Right ventricle myocardium inferior (tissue), 1 donor: ENCODE measurements at regions not wholly inside any gene's neighbourhood (a gene's known extent, or its start where the extent isn't known, plus 50 kb on each side); places are given as distances from the start of the nearest gene placed in this dataset.
"Not testable (repeated sequence)": the region's sequence is repeated elsewhere in the genome, so short reads cannot be mapped to it uniquely, and the experiment has no call there.

Experiments
- ATAC-seq: fragments of 200-7000 bp; cut with Tn5 transposase; one replicate; pipeline ENCODE4 v1.9.1; 2020; ENCODE audit warnings: mild to moderate bottlenecking, moderate library complexity
- DNase-seq: peaks from one replicate; pipeline ENCODE4 v3.0.0; 2021; ENCODE audit errors: missing footprints
- intact Hi-C: fragments of 100-400 bp; cut with DNase I; formaldehyde crosslinking; loops from one replicate; pipeline ENCODE4 v1.11.0; 2022
- donor health status: DM: no; HTN: yes; CAD: no; lungs with severe emphysema.

DNA sequence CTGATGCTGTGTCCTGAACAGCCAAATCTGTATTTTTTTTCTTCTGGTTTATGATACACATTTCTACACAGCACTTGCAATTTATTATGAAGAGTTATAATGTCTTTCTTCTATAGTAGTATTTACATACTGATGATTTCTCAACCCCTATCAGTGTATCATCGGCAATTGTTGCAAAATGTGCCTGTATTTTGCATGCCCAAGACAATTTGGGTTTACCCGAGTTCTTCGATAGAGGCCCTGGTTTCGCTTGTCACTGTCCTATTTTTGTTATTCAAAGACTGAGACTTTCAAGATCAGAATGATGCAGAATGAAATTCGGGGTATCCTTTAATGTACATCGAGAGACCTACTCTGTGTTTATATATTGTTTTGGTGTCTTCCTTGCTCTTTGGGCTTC lies 184.5 kb upstream of the PRSS58 start:
- DNase-seq (no peak), ATAC-seq (no peak)
- intact Hi-C loops, result no loop called here

DNA sequence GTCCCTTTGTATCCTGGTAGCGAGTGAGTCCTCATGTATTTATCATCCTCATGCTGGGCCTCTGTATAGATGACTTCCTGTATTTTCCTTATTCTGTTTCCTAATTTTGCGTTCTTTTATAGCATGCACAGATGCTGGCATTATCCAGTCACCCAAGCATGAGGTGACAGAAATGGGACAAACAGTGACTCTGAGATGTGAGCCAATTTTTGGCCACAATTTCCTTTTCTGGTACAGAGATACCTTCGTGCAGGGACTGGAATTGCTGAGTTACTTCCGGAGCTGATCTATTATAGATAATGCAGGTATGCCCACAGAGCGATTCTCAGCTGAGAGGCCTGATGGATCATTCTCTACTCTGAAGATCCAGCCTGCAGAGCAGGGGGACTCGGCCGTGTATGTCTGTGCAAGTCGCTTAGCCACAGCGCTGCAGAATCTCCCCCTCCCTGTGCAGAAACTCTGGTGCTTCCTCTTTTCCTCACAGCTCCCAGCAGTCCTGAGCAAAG lies 183.1 kb upstream of the PRSS58 start:
- no peak for ATAC-seq
- no peak for DNase-seq
- intact Hi-C loops, result no loop called here

DNA sequence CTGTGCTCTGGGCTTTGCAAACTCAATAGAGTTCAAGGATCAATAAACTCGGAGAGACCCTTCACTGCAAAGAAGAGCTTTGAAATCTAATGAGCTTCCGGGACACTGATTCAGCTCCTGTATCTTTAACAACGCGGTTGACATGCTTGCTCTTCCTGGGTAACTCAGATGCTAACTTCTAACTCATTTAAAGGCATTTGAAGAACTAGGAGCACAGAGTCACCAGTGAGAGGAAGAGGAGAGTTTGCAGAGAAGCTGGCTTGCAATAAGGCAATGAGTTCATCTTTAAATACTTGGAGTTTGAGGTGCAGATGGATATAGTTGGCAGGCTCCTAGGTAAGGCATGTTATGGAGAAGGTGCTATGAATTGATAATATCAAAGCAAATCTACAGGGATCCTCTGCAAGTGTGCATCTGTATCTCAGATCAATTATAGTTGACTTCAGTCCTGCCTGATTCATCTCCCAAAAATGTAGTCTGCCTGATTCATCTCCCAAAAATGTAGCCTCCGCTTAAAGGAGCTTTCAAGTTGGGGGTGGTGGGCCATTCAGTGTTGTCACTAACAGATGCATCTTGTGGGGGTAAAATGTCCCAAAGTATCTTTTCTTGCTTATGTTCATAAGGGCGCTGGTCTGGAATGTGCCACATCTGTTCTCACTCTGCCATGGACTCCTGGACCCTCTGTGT lies 182.5 kb upstream of the PRSS58 start:
- no peak for ATAC-seq

DNA sequence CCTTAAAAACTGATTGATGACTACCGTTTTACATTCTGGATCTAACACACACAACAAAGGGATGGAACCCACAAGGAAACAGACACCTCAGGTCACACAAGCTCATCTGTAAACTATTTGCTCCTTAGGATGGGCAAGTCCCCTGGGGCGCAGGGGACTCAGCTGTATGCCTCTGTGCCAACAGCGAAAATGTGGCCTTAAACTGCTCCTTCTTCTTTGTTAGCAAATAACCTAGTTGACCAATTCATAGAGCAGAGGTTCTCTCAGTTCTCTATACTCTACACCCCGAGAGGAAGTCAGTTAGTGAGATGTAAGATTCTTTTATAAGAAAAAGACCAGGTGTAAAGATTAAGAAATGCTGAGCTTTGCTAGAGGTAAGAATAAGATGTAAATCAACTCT lies 181.9 kb upstream of the PRSS58 start:
- ATAC-seq (no peak), DNase-seq (no peak)
- intact Hi-C loops, result no loop called here

More for the DNA sequence above, 182.5 kb upstream of the PRSS58 start:
- intact Hi-C loops, result no loop called here
- no peak for DNase-seq

DNA sequence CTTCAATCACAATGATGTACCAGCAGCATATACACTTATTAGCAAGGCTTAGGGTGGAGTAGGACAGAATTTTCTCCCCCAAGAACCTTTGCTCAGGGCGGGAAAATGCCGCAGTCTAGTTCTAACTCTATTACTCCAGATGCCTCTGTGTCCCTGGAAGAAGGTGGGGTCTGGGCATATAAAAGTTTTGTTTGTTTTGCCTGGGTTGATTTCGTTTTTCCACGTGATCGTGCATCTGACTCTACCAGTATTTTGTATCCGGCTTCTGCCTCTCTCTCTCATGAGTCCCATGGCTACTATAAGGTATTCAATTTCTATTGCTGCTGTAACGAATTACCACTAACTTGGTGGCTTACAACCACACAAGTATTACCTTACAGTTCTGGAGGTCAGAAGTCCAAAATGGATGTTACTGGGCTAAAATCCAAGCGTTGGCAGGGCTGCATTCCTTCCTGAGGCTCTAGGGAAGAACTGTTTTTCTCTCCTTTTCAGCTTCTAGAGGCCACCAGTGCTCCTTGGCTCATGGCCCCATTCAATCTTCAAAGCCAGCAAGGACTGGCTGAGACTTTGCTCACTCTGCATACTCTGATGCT lies 181.2 kb upstream of the PRSS58 start:
- intact Hi-C loops, result no loop called here

DNA sequence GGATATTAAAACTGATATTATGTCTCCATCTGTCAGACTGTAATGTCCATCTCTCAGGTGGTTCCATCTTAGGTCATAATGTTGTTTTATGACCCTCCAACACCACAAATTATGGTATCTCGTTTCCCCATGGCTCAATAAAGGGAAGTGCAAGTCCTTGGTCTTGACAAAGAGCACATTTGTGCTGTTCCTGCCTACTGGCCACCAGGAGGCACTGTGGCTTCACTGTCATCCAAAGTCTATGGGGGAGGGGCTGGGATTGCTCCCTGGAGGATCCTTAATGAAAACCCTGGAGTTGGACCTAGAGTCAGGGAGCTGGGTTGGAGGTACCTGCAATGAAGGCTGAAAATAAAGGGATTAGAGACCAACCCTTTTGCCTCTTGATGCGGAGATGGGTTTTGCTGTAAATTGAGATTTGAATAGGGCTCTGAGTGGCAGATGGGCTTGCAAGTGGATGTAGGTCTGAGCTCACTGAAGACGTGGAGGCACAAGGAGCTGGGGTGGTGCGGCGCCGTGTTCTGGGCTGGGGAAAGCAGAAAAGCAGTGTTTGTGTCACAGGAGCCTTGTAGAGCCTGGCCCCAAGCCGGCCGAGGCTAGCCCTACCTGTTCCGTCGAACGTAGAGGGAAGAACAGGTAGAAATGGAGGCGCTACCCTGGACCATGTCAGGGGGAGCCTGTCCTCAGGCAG lies 180.5 kb upstream of the PRSS58 start:
- ATAC-seq (no peak), DNase-seq (no peak)
- intact Hi-C loops, result no loop called here

More for the DNA sequence above, 181.2 kb upstream of the PRSS58 start:
- ATAC-seq (no peak), DNase-seq (no peak)

DNA sequence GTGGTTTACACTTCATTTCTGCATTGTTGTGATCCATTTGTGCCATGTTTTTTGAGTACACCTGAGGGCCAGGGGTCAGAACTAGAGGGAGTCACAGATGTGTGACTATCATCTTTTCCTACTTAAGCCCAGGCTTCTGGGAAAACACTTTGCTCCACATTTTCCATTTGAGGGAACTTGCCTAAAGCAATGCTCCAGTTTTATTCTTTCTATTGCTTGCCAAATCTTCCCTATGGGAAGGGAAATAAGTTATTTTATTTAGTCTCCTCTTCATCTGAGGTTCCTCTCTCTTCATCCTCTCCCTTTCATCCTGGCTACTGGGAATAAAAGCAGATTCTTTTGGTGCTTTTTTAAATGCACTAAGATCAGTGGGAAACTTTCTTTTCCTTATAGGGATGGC lies 179.9 kb upstream of the PRSS58 start:
- ATAC-seq (no peak), DNase-seq (no peak)
- intact Hi-C loops, result no loop called here

DNA sequence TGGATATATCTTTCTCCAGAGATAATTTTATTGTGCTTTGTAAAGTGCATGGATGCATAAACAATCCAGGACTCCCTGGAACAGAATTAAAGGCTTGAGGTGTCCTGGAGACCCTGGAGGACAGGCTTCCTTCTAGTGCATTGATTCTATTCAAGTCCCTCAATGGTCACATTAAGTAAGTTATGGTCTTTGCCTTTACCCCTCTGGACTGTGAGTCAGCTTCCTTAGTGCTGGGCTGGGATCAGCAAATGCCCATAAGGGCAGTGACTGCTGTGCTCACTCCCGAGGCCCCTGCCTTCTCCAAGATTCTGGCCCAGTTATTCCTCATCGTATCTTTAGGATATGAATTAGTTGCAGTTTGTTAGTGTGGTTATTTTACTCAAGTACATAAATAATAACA lies 178.7 kb upstream of the PRSS58 start:
- DNase-seq, result no peak
- intact Hi-C loops, result no loop called here
- no peak for ATAC-seq

DNA sequence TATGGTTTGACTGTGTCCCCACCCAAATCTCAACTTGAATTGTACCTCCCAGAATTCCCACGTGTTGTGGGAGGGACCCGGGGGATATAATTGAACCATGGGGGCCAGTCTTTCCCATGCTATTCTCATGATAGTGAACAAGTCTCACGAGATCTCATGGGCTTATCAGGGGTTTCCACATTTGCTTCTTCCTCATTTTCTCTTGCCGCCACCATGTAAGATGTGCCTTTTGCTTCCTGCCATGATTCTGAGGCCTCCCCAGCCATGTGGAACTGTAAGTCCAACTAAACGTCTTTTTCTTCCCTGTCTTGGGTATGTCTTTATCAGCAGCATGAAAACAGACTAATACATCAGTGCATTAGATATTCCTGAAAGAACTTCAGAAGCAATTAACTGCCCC lies 177.7 kb upstream of the PRSS58 start:
- ATAC-seq, DNase-seq, intact Hi-C loops: not testable (repeated sequence)

DNA sequence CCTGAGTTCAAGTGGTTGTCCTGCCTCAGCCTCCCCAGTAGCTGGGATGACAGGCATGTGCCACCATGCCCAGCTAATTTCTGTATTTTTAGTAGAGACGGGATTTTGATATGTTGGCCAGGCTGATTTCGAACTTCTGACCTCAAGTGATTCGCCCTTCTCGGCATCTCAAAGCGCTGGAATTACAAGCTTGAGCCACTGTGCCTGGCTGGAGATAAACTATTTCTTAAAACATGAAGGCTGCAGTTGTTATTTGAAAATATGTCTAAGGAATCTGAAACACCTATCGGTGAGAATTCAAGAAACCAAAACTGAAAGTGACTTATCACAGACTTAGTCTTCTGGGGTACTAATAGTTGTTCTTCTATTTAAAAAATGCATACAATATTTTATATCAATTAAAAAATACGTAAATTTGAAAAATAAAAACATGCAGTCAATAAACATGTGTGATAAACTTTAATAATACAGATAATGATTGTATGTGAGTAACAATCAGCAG lies 176.9 kb upstream of the PRSS58 start:
- DNase-seq (no peak), ATAC-seq (no peak)
- intact Hi-C loops, result no loop called here

DNA sequence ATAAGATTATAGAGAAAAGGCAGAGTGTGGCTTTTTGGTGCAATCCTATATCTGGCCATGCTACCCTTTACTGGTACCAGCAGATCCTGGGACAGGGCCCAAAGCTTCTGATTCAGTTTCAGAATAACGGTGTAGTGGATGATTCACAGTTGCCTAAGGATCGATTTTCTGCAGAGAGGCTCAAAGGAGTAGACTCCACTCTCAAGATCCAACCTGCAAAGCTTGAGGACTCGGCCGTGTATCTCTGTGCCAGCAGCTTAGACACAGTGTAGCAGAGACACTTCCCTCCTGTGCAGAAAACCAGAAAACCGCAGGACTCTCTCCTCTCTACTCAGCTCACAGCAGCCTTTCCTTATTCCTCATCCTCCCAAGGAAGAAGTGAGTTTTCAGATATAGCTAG lies 176.3 kb upstream of the PRSS58 start:
- intact Hi-C loops, DNase-seq, ATAC-seq: not testable (repeated sequence)

DNA sequence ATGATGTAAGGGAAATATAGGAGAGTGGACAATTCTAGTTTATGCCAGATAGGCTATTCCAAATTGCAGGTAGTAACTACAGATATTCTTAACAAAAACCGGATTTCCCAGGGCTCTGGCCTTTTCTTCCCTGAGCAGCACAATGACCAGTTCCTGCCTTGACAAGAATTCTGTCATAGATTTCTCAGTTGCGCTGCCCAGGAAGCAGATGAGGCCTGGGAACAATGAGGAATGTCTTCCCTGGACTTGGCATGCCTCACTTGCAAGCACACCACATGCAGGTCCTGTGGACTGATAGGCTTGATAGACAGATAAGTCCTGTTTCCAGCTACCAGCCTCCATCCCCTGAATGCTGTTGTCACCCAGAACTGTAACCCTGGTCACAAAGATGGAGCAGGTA lies 174.5 kb upstream of the PRSS58 start:
- DNase-seq (no peak), ATAC-seq (no peak)
- intact Hi-C loops, result no loop called here

DNA sequence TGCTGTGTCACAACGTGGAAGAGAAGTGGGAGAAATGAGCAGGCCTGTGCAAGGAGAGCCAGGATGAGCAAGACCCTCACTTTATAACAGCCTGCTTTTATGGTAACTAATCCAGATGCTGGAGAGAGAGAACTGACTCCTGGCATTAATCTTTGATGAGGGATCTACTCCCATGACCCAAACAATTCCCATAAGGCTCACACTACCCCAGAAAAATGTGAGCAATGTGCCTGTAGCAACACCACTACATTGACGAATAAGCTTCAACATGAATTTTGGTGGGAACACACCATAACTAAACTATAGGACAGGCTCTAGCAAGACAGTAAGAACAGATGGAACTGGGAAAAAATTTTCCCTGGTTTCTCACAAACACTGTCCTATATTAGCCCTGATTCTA lies 173.6 kb upstream of the PRSS58 start:
- ATAC-seq (no peak), DNase-seq (no peak)
- intact Hi-C loops, result no loop called here

DNA sequence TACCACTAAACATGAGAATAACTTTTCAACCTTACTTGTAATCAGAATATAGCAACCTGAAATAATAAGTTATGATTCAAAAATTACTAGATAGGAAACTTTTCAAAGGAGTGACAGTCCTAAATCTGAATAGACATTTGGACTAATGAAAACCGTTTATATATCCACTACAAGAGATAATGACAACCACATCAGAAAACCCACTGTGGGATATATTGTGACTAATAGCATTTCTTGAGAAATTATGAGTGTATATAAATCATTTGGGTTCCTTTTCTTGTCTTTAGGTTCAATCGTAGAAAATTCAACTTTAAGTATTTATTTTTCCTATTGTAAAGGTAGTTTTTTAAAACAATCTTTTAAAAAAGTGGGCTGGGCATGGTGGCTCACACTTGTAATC lies 170.2 kb upstream of the PRSS58 start:
- ATAC-seq (no peak), DNase-seq (no peak)
- intact Hi-C loops, result no loop called here

DNA sequence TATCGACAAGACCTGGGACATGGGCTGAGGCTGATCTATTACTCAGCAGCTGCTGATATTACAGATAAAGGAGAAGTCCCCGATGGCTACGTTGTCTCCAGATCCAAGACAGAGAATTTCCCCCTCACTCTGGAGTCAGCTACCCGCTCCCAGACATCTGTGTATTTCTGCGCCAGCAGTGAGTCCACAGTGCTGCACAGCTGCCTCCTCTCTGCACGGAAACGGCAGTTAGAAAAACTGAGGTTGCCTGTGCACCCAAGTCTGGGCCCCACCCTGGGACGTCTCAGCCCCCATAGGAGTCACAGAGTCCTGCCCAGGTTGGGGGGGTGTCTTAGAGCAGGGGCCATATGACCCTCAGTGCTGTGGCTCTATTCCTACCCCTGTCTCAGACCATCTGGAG lies 167.4 kb upstream of the PRSS58 start:
- intact Hi-C loops, result no loop called here
- ATAC-seq, result no peak
- no peak for DNase-seq

DNA sequence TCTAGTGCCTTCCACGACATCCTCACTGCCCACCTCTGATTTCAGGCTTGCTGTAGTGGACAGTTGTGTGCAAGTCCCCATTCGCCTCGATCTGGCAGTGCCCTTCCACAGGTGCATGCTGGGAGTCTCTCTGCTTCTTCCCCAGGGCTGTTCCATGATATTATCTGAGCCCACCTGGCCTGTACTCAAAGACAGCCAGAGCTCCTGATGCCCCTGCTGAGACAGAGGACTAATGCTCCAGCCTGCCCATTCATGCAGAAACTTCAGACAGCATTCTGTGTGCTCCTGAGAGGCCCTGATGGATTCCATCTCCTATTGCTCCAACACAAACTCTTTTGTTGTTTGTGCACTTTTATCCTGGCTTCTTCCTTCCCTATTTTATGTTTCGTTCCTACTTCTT lies 164.8 kb upstream of the PRSS58 start:
- DNase-seq (no peak), ATAC-seq (no peak)
- intact Hi-C loops, result no loop called here

DNA sequence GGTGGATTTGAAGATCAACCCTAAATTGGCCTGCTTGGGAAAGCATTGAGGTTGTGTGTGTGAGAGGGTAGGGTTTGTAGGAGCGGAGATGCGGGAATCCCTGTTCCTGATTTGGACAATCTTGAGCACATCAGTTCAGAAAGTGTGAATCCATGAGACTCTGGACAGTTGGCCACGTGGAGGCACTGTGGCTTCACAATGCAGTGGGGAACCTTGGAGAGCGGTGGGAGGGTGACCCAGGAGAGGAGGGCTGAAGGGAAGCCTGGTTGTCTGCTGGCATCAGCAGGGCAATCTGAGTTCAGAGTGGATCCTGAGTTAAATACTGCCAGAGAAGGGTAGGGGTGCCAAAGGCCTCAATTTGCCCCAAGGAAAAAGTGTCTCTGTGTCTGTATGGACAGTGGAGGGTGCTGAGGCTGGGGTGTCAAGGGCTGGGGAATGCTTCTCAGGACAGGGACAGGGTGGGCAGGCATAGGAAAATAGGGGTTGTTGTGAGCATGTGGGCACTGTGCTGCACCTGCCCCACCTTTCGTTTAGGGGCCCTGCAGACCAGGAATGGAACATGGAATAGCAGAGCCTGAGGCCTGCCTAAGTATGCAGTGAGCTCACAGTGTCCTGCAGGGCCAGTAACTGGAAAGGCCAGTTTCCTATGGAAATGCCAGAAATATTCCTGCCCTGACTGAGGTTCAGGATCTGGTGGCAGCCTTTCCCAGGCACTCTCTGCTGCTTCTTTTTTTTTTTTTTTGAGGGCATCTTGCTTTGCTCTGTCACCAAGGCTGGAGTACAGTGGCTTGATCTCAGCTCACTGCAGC lies 162.9 kb upstream of the PRSS58 start:
- ATAC-seq, result no peak
- intact Hi-C loops, result no loop called here
- no peak for DNase-seq

DNA sequence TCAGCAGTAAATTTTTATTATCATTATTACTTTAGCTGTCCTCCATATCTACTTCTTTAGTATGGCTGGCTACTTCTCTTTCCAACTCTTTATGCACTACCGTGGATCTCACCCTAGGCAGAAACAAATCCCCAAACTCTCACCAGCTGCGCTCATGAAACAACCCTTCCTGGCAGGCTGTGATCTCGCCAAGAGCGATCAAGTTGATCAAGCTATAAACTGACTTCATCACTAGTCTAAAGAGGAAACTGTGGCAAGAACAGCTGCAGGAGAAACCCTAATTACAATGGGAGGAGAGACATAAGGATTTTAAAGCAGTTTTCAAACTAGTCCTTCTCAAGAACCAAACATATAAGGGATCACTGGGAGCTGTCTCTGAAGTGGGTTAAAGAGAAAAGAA lies 160.5 kb upstream of the PRSS58 start:
- ATAC-seq (no peak), DNase-seq (no peak)
- intact Hi-C loops, result no loop called here

DNA sequence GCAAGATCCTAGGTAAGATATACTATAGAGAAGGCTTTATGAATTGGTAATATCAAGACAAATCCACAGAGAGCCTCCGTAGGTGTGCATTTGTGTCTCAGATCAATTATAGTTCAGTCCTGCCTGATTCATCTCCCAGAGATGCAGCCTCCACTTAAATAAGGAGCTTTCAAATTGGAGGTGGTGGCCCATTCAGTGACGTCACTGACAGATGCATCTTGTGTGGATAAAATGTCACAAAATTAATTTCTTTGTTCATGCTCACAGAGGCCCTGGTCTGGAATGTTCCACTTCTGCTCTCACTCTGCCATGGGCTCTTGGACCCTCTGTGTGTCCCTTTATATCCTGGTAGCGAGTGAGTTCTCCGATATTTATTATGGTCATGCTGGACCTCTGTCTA lies 157.1 kb upstream of the PRSS58 start:
- ATAC-seq (no peak), DNase-seq (no peak)
- intact Hi-C loops, result no loop called here
